Body of pancreas (tissue), 4 donors: ENCODE measurements at regions not wholly inside any gene's neighbourhood (a gene's known extent, or its start where the extent isn't known, plus 50 kb on each side); places are given as distances from the start of the nearest gene placed in this dataset.

Experiments used
- ATAC-seq: fragments of 150-250 bp; one replicate; pipeline ENCODE4 v1.9.1; 2016
- DNase-seq, 4 donors: peaks; one replicate each; pipeline ENCODE4 v3.0.0-alpha.2; 2019
- H3K27ac ChIP-seq, 4 donors: fragments of 200-600 bp; sonication (generic); 1 replicate in 3 of 4; 2 replicates in 1 of 4; pipeline versions ENCODE4 v1.5.1 to v1.6.1; 2016 to 2019; ENCODE audit warnings: mild to moderate bottlenecking in 1 of 4, mixed read lengths in 1 of 4, moderate library complexity in 1 of 4
- H3K27me3 ChIP-seq, 2 donors: fragments of 200-600 bp; sonication (generic); one replicate each; pipeline ENCODE4 v1.6.0; 2016; ENCODE audit warnings: mild to moderate bottlenecking in 1 of 2
- H3K36me3 ChIP-seq, 2 donors: fragments of 200-600 bp; sonication (generic); replicated peaks in 1 of 2; 2 replicates each; pipeline ENCODE4 v1.5.1; 2016; ENCODE audit warnings: low read depth in 2 of 2; ENCODE audit not compliant: insufficient read depth in 1 of 2
- H3K4me1 ChIP-seq: fragments of 200-600 bp; sonication (generic); one replicate; pipeline ENCODE4 v1.6.0; 2016
- H3K4me3 ChIP-seq, 2 donors: fragments of 200-600 bp; sonication (generic); 1 replicate in 1 of 2; 2 replicates in 1 of 2; pipeline ENCODE4 v1.5.1; 2016 to 2019
- H3K9me3 ChIP-seq, 3 donors: fragments of 200-600 bp; sonication (generic); 1 replicate in 2 of 3; 2 replicates in 1 of 3; pipeline ENCODE4 v1.5.1; 2016
- CTCF ChIP-seq, 7 experiments: fragments of 450-650 bp in 4 of 7; fragments of 200-600 bp in 3 of 7; sonication (generic) in 3 of 7; IDR thresholded peaks; one replicate each; pipeline ENCODE4 v1.5.1; 2016 to 2019; ENCODE audit warnings: antibody characterized with exemption in 7 of 7
- POLR2A ChIP-seq, 3 donors: fragments of 450-650 bp; IDR thresholded peaks; one replicate each; pipeline ENCODE4 v1.6.1; 2016; ENCODE audit warnings: antibody characterized with exemption in 3 of 3, mild to moderate bottlenecking in 2 of 3
- WGBS, 2 donors: methylation state at CpG; one replicate each; pipeline ENCODE4 v1.1.5; 2017; 5-methylcytosine and 5-hydroxymethylcytosine counted together
- intact Hi-C: fragments of 100-400 bp; cut with DNase I; formaldehyde crosslinking; loops from one replicate; pipeline ENCODE4 v1.15.1; 2023

- ATAC-seq, result no peak
- no peak for TF ChIP-seq CTCF (IDR thresholded peaks at IDR 0.05)
- TF ChIP-seq POLR2A (IDR thresholded peaks at IDR 0.05), result no peak
- WGBS, 2 donors, result 41 to 43% methylated on average over 3 of the region's 3 CpGs
- no peaks in the 10 kb centered on the region for H3K27me3 ChIP-seq
- no peak overlapping the region for H3K27ac ChIP-seq
- no peaks in the 10 kb centered on the region for H3K4me1 ChIP-seq
- H3K36me3 ChIP-seq, result no peaks in the 10 kb centered on the region
- DNase-seq, result no peak
- H3K4me3 ChIP-seq, result no peak overlapping the region
- H3K9me3 ChIP-seq, result no peaks in the 10 kb centered on the region
- intact Hi-C loops, result no loop called here
These were observed 157.4 kb upstream of the TBX20 start for GRCh38 chr7:35411331-35411730.

GRCh38 chr7:35405461-35405860 lies 151.6 kb upstream of the TBX20 start:
- no peak for ATAC-seq
- Histone ChIP-seq H3K9me3 (no peaks in the 10 kb centered on the region), H3K27me3 (no peaks in the 10 kb centered on the region), H3K4me1 (no peaks in the 10 kb centered on the region), H3K27ac (no peak overlapping the region), H3K4me3 (no peak overlapping the region), H3K36me3 (no peaks in the 10 kb centered on the region)
- WGBS, 2 donors, result 47 to 63% methylated on average over 4 of the region's 4 CpGs
- intact Hi-C loops, result no loop called here
- DNase-seq, result no peak
- TF ChIP-seq POLR2A (IDR thresholded peaks at IDR 0.05), result no peak
- TF ChIP-seq CTCF (IDR thresholded peaks at IDR 0.05), result no peak

- WGBS, 2 donors, result 63 to 74% methylated on average over 8 of the region's 8 CpGs
- H3K27ac ChIP-seq, result no peak overlapping the region
- no peaks in the 10 kb centered on the region for H3K4me1 ChIP-seq
- intact Hi-C loops, result no loop called here
- no peak for TF ChIP-seq CTCF (IDR thresholded peaks at IDR 0.05)
- no peak for TF ChIP-seq POLR2A (IDR thresholded peaks at IDR 0.05)
- ATAC-seq (no peak), DNase-seq (no peak)
- H3K4me3 ChIP-seq, result no peak overlapping the region
- no peaks in the 10 kb centered on the region for H3K27me3 ChIP-seq
- no peaks in the 10 kb centered on the region for H3K36me3 ChIP-seq
- H3K9me3 ChIP-seq, result no peaks in the 10 kb centered on the region
These were observed 147.4 kb upstream of the TBX20 start for GRCh38 chr7:35401217-35401879.

- no peaks in the 10 kb centered on the region for H3K4me1 ChIP-seq
- no peak for TF ChIP-seq POLR2A (IDR thresholded peaks at IDR 0.05)
- no peak for TF ChIP-seq CTCF (IDR thresholded peaks at IDR 0.05)
- H3K9me3 ChIP-seq, result no peaks in the 10 kb centered on the region
These were observed 145.9 kb upstream of the TBX20 start for GRCh38 chr7:35399840-35400239.

GRCh38 chr7:35399216-35399615 lies 145.3 kb upstream of the TBX20 start:
- Histone ChIP-seq H3K9me3 (no peaks in the 10 kb centered on the region), H3K27me3 (no peaks in the 10 kb centered on the region), H3K27ac (no peak overlapping the region), H3K4me1 (no peaks in the 10 kb centered on the region), H3K36me3 (no peaks in the 10 kb centered on the region), H3K4me3 (no peak overlapping the region)
- intact Hi-C loops, result no loop called here
- DNase-seq (no peak), ATAC-seq (no peak)
- TF ChIP-seq POLR2A (IDR thresholded peaks at IDR 0.05), result no peak
- TF ChIP-seq CTCF (IDR thresholded peaks at IDR 0.05), result no peak

More at GRCh38 chr7:35399840-35400239, 145.9 kb upstream of the TBX20 start:
- DNase-seq (no peak), ATAC-seq (no peak)
- intact Hi-C loops, result no loop called here
- no peak overlapping the region for H3K4me3 ChIP-seq
- WGBS, 2 donors, result 50 to 52% methylated on average over 4 of the region's 4 CpGs
- H3K27me3 ChIP-seq, result no peaks in the 10 kb centered on the region
- no peaks in the 10 kb centered on the region for H3K36me3 ChIP-seq
- no peak overlapping the region for H3K27ac ChIP-seq
